ENCODE measurements at regions not wholly inside any gene's neighbourhood (a gene's known extent, or its start where the extent isn't known, plus 50 kb on each side); places are given as distances from the start of the nearest gene placed in this dataset.

DNA sequence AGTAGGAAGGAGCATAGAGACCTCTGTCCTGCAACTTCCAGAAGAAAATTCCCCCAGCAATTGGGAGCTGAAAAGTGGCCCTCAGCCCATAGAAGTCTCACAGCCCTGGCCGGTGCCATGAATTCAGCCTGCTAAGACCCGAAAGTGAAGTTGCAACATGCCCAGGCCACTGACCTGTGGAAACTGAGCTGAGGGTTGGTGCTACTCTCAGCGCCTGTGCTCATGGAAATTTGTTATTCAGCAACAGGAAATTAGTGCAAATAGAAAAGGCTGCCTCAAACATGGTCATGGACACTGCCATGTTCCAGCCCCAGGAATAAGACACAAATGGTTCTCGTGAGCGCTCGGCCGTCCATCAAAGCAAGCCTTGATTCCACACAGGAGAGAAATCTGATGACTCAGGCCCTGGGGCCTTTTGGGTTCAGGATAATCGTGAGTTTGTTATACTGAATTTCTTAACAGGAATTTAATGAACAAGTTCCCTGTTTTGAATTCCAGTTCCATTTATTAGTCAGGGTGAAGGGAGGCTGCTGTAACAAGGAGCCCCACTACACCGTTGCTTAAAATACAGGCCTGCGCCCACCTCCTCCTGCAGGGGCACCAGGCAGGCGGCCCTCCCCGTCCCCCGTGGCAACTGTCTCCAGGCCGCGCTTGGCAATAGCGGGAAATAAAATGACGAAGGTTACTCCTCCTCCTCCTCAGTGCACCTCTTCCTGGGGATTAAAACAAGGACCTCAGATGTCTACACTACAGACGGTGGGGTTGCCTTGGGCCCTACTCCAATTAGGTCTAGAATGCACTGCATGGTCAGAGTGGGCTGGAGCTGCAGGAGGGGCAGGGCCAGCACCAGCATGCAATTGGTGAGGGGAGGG, 152.9 kb downstream of the ERMARD start:
- TF ChIP-seq, protein P1, sequence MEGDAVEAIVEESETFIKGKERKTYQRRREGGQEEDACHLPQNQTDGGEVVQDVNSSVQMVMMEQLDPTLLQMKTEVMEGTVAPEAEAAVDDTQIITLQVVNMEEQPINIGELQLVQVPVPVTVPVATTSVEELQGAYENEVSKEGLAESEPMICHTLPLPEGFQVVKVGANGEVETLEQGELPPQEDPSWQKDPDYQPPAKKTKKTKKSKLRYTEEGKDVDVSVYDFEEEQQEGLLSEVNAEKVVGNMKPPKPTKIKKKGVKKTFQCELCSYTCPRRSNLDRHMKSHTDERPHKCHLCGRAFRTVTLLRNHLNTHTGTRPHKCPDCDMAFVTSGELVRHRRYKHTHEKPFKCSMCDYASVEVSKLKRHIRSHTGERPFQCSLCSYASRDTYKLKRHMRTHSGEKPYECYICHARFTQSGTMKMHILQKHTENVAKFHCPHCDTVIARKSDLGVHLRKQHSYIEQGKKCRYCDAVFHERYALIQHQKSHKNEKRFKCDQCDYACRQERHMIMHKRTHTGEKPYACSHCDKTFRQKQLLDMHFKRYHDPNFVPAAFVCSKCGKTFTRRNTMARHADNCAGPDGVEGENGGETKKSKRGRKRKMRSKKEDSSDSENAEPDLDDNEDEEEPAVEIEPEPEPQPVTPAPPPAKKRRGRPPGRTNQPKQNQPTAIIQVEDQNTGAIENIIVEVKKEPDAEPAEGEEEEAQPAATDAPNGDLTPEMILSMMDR (IDR thresholded peaks at IDR 0.05; ENCODE audit: insufficient read depth, low read length, poor library complexity, severe bottlenecking), result no peak
- TF ChIP-seq EZH2phosphoT487 (conservative IDR thresholded peaks at IDR 0.05; ENCODE audit: low read length), result no peak

Data from SU-DHL-6 (cell line).